Endothelial cell of umbilical vein (primary cell): ENCODE measurements at regions not wholly inside any gene's neighbourhood (a gene's known extent, or its start where the extent isn't known, plus 50 kb on each side); places are given as distances from the start of the nearest gene placed in this dataset.

Source experiments
- CTCF ChIP-seq, 2 donors: IDR thresholded peaks; 1 replicate in 1 of 2; 2 replicates in 1 of 2; pipeline ENCODE4 v1.5.1; 2011; ENCODE audit warnings: low read length in 2 of 2, mild to moderate bottlenecking in 2 of 2, moderate library complexity in 2 of 2, control low read depth in 1 of 2, inconsistent platforms in 1 of 2, low read depth in 1 of 2; ENCODE audit not compliant: insufficient read depth in 1 of 2; ENCODE audit errors: extremely low read depth in 1 of 2
- JUN ChIP-seq: IDR thresholded peaks from 2 replicates; pipeline ENCODE4 v1.6.1; 2011; ENCODE audit warnings: borderline replicate concordance, low read depth; ENCODE audit not compliant: insufficient read length, insufficient read depth
- MYC ChIP-seq: IDR thresholded peaks from one replicate; pipeline ENCODE4 v1.6.1; 2011; ENCODE audit warnings: mild to moderate bottlenecking, low read depth, low read length
- POLR2A ChIP-seq: IDR thresholded peaks from 2 replicates; pipeline ENCODE4 v1.6.1; 2012; ENCODE audit warnings: low read depth, mild to moderate bottlenecking, control low read depth, low read length

GRCh38 chr7:17434191-17434590, 135.7 kb downstream of the AHR start:
- TF ChIP-seq POLR2A (no peak), CTCF (IDR thresholded peaks at IDR 0.05; ENCODE audit: extremely low read depth in 1 of 2, insufficient read depth in 1 of 2, low read depth in 1 of 2, low read length in 2 of 2) (no peak), MYC (no peak), JUN (no peak)
